Activated naive CD8-positive, alpha-beta T cell treated with anti-CD3 and anti-CD28 coated beads, Interleukin-2, amount 50 U/mL, for 24 hours (primary cell): ENCODE measurements at regions not wholly inside any gene's neighbourhood (a gene's known extent, or its start where the extent isn't known, plus 50 kb on each side); places are given as distances from the start of the nearest gene placed in this dataset.

ENCODE experiments used
- ATAC-seq: fragments of 150-1000 bp; cut with Tn5 transposase; one replicate; pipeline ENCODE4 v1.10.0; 2021
- DNase-seq: peaks from one replicate; pipeline ENCODE4 v3.0.0; 2021
- H3K27ac Mint-ChIP-seq: one replicate; pipeline ENCODE4 v1.8.0; 2021; ENCODE audit warnings: mild to moderate bottlenecking, mixed read lengths
- H3K27me3 Mint-ChIP-seq: one replicate; pipeline ENCODE4 v1.8.0; 2021; ENCODE audit warnings: mixed read lengths
- H3K36me3 Mint-ChIP-seq: one replicate; pipeline ENCODE4 v1.8.0; 2021; ENCODE audit warnings: low read depth, mixed read lengths
- H3K4me1 Mint-ChIP-seq: one replicate; pipeline ENCODE4 v1.8.0; 2021; ENCODE audit warnings: mixed read lengths
- H3K4me3 Mint-ChIP-seq: one replicate; pipeline ENCODE4 v1.8.0; 2021; ENCODE audit warnings: mild to moderate bottlenecking, moderate library complexity, mixed read lengths
- H3K9me3 Mint-ChIP-seq: one replicate; pipeline ENCODE4 v1.8.0; 2021; ENCODE audit warnings: mixed read lengths

- ATAC-seq (no peak), DNase-seq (no peak)
- no peaks in the 10 kb centered on the region for H3K4me1 Mint-ChIP-seq
- no peak overlapping the region for H3K27ac Mint-ChIP-seq
- no peak overlapping the region for H3K4me3 Mint-ChIP-seq
- peaks cover 2% of the 10 kb centered on the region for H3K36me3 Mint-ChIP-seq
- peaks cover 19% of the 10 kb centered on the region for H3K27me3 Mint-ChIP-seq
- peaks cover 7% of the 10 kb centered on the region for H3K9me3 Mint-ChIP-seq
These were observed 108.8 kb upstream of the LHX5 start for GRCh38 chr12:113580437-113580836.

GRCh38 chr12:113577464-113578129 is 105.9 kb upstream of the LHX5 start:
- ATAC-seq = no peak
- Mint-ChIP-seq H3K27ac (no peak overlapping the region), H3K9me3 (peaks cover 7% of the 10 kb centered on the region), H3K4me3 (no peak overlapping the region), H3K27me3 (peaks cover 15% of the 10 kb centered on the region), H3K4me1 (no peaks in the 10 kb centered on the region), H3K36me3 (peaks cover 2% of the 10 kb centered on the region)
- DNase-seq = no peak

- Mint-ChIP-seq H3K27me3 (peaks cover 11% of the 10 kb centered on the region), H3K27ac (no peak overlapping the region), H3K4me3 (no peak overlapping the region), H3K36me3 (no peaks in the 10 kb centered on the region), H3K9me3 (no peaks in the 10 kb centered on the region), H3K4me1 (no peaks in the 10 kb centered on the region)
- no peak for ATAC-seq
- DNase-seq = no peak
These were observed 103.7 kb upstream of the LHX5 start for GRCh38 chr12:113575386-113575785.

- Mint-ChIP-seq H3K27me3 (peaks cover 13% of the 10 kb centered on the region), H3K36me3 (no peaks in the 10 kb centered on the region), H3K27ac (no peak overlapping the region), H3K4me1 (no peaks in the 10 kb centered on the region), H3K9me3 (no peaks in the 10 kb centered on the region), H3K4me3 (no peak overlapping the region)
- no peak for DNase-seq
- ATAC-seq = no peak
These were observed 101.5 kb upstream of the LHX5 start for GRCh38 chr12:113573148-113573547.

- Mint-ChIP-seq H3K9me3 (no peaks in the 10 kb centered on the region), H3K27ac (no peak overlapping the region), H3K4me1 (no peaks in the 10 kb centered on the region), H3K4me3 (no peak overlapping the region), H3K27me3 (peaks cover 5% of the 10 kb centered on the region), H3K36me3 (no peaks in the 10 kb centered on the region)
- ATAC-seq = no peak
- no peak for DNase-seq
These were observed 100.0 kb upstream of the LHX5 start for GRCh38 chr12:113571713-113572112.

- no peaks in the 10 kb centered on the region for H3K9me3 Mint-ChIP-seq
- H3K4me3 Mint-ChIP-seq = no peak overlapping the region
- no peak overlapping the region for H3K27ac Mint-ChIP-seq
- no peaks in the 10 kb centered on the region for H3K36me3 Mint-ChIP-seq
- H3K27me3 Mint-ChIP-seq = peaks cover 7% of the 10 kb centered on the region
- DNase-seq (no peak), ATAC-seq (no peak)
- no peaks in the 10 kb centered on the region for H3K4me1 Mint-ChIP-seq
These were observed 98.1 kb upstream of the LHX5 start for GRCh38 chr12:113569806-113570205.

- Mint-ChIP-seq H3K36me3 (no peaks in the 10 kb centered on the region), H3K4me1 (no peaks in the 10 kb centered on the region), H3K9me3 (no peaks in the 10 kb centered on the region), H3K27ac (no peak overlapping the region), H3K4me3 (no peak overlapping the region), H3K27me3 (peaks cover 7% of the 10 kb centered on the region)
- ATAC-seq = no peak
- DNase-seq = no peak
These were observed 96.3 kb upstream of the LHX5 start for GRCh38 chr12:113568021-113568420.

GRCh38 chr12:113565368-113565767 is 93.7 kb upstream of the LHX5 start:
- H3K36me3 Mint-ChIP-seq = no peaks in the 10 kb centered on the region
- no peak overlapping the region for H3K4me3 Mint-ChIP-seq

GRCh38 chr12:113561068-113561780 is 89.6 kb upstream of the LHX5 start:
- DNase-seq = no peak

More at GRCh38 chr12:113565368-113565767, 93.7 kb upstream of the LHX5 start:
- Mint-ChIP-seq H3K4me1 (no peaks in the 10 kb centered on the region), H3K9me3 (no peaks in the 10 kb centered on the region), H3K27me3 (peaks cover 7% of the 10 kb centered on the region), H3K27ac (no peak overlapping the region)
- DNase-seq = no peak
- no peak for ATAC-seq

GRCh38 chr12:113559466-113559865 is 87.8 kb upstream of the LHX5 start:
- Mint-ChIP-seq H3K4me3 (no peak overlapping the region), H3K36me3 (no peaks in the 10 kb centered on the region), H3K9me3 (no peaks in the 10 kb centered on the region), H3K27ac (no peak overlapping the region), H3K4me1 (no peaks in the 10 kb centered on the region), H3K27me3 (no peaks in the 10 kb centered on the region)
- ATAC-seq = no peak
- DNase-seq = no peak

More at GRCh38 chr12:113561068-113561780, 89.6 kb upstream of the LHX5 start:
- Mint-ChIP-seq H3K9me3 (no peaks in the 10 kb centered on the region), H3K27me3 (peaks cover 5% of the 10 kb centered on the region), H3K4me1 (no peaks in the 10 kb centered on the region), H3K36me3 (no peaks in the 10 kb centered on the region), H3K4me3 (no peak overlapping the region), H3K27ac (no peak overlapping the region)
- ATAC-seq = no peak

- no peak for ATAC-seq
- no peak for DNase-seq
- H3K4me3 Mint-ChIP-seq = no peak overlapping the region
- no peaks in the 10 kb centered on the region for H3K9me3 Mint-ChIP-seq
- no peaks in the 10 kb centered on the region for H3K36me3 Mint-ChIP-seq
- H3K27me3 Mint-ChIP-seq = no peaks in the 10 kb centered on the region
- no peak overlapping the region for H3K27ac Mint-ChIP-seq
- H3K4me1 Mint-ChIP-seq = no peaks in the 10 kb centered on the region
These were observed 83.6 kb upstream of the LHX5 start for GRCh38 chr12:113555226-113555625.

GRCh38 chr12:113552760-113553159 is 81.1 kb upstream of the LHX5 start:
- ATAC-seq (no peak), DNase-seq (no peak)
- Mint-ChIP-seq H3K9me3 (no peaks in the 10 kb centered on the region), H3K4me3 (no peak overlapping the region), H3K36me3 (no peaks in the 10 kb centered on the region), H3K27ac (no peak overlapping the region), H3K4me1 (no peaks in the 10 kb centered on the region), H3K27me3 (no peaks in the 10 kb centered on the region)

- Mint-ChIP-seq H3K27ac (no peak overlapping the region), H3K27me3 (peaks cover 7% of the 10 kb centered on the region), H3K36me3 (no peaks in the 10 kb centered on the region), H3K4me1 (no peaks in the 10 kb centered on the region), H3K4me3 (no peak overlapping the region), H3K9me3 (no peaks in the 10 kb centered on the region)
- DNase-seq (no peak), ATAC-seq (no peak)
These were observed 79.9 kb upstream of the LHX5 start for GRCh38 chr12:113551563-113551962.

GRCh38 chr12:113548467-113548866 is 76.8 kb upstream of the LHX5 start:
- Mint-ChIP-seq H3K27ac (no peak overlapping the region), H3K4me1 (no peaks in the 10 kb centered on the region), H3K4me3 (no peak overlapping the region), H3K9me3 (no peaks in the 10 kb centered on the region), H3K36me3 (no peaks in the 10 kb centered on the region), H3K27me3 (peaks cover 12% of the 10 kb centered on the region)
- DNase-seq (no peak), ATAC-seq (no peak)
